K562 (cell line): ENCODE measurements at regions not wholly inside any gene's neighbourhood (a gene's known extent, or its start where the extent isn't known, plus 50 kb on each side); places are given as distances from the start of the nearest gene placed in this dataset.

Experiments used
- ATF3 ChIP-seq, 2 experiments: fragments of 450-650 bp in 1 of 2; sonication (generic) in 1 of 2; formaldehyde crosslinking in 1 of 2; IDR thresholded peaks in 1 of 2; conservative IDR thresholded peaks in 1 of 2; 2 replicates each; pipeline versions ENCODE4 v1.6.1 to v1.8.1; 2016 to 2023; ENCODE audit warnings: mild to moderate bottlenecking in 2 of 2, moderate library complexity in 2 of 2, inconsistent platforms in 1 of 2, missing genetic modification reagents in 1 of 2
- HLTF ChIP-seq: fragments of 450-650 bp; IDR thresholded peaks from 2 replicates; pipeline ENCODE4 v1.6.1; 2016
- MLLT1 ChIP-seq, 2 experiments: fragments of 450-650 bp; IDR thresholded peaks; 2 replicates each; pipeline ENCODE4 v1.6.1; 2016
- NFE2L1 ChIP-seq: fragments of 450-650 bp; IDR thresholded peaks from 2 replicates; pipeline ENCODE4 v1.6.1; 2016; ENCODE audit warnings: missing genetic modification characterization, low read depth, mild to moderate bottlenecking, missing compliant biosample characterization, moderate library complexity, borderline replicate concordance
- PHTF2 ChIP-seq: fragments of 250-450 bp; sonication (Bioruptor Pico); IDR thresholded peaks from 2 replicates; pipeline ENCODE4 v1.5.0; 2021; ENCODE audit warnings: mild to moderate bottlenecking
- PKNOX1 ChIP-seq: fragments of 450-650 bp; IDR thresholded peaks from 2 replicates; pipeline ENCODE4 v1.6.1; 2016
- PML ChIP-seq: IDR thresholded peaks from 2 replicates; pipeline ENCODE4 v1.6.1; 2012; ENCODE audit warnings: low read length, inconsistent platforms
- POLR2G ChIP-seq: fragments of 200-400 bp; formaldehyde crosslinking; IDR thresholded peaks from 2 replicates; pipeline ENCODE4 v1.6.1; 2017; ENCODE audit warnings: low read depth, mild to moderate bottlenecking, antibody characterized with exemption, low read length, moderate library complexity
- STAG1 ChIP-seq: sonication (generic); formaldehyde crosslinking; IDR thresholded peaks from 2 replicates; pipeline ENCODE4 v1.5.0; 2020; ENCODE audit warnings: missing genetic modification reagents, borderline replicate concordance
- TSC22D4 ChIP-seq: fragments of 450-650 bp; IDR thresholded peaks from 2 replicates; pipeline ENCODE4 v1.6.1; 2016; ENCODE audit warnings: missing genetic modification characterization, missing biosample characterization, control low read depth
- XRCC3 ChIP-seq: fragments of 450-650 bp; IDR thresholded peaks from 2 replicates; pipeline ENCODE4 v1.6.1; 2017; ENCODE audit warnings: mild to moderate bottlenecking, moderate library complexity
- XRCC5 ChIP-seq: fragments of 200-400 bp; formaldehyde crosslinking; IDR thresholded peaks from 2 replicates; pipeline ENCODE4 v1.6.1; 2017; ENCODE audit warnings: low read depth, mild to moderate bottlenecking, low read length
- YY1 ChIP-seq, 3 experiments: IDR thresholded peaks; 2 replicates each; pipeline ENCODE4 v1.6.1; 2011; ENCODE audit warnings: low read length in 2 of 3, mild to moderate bottlenecking in 2 of 3, moderate library complexity in 2 of 3, borderline replicate concordance in 1 of 3, control low read depth in 1 of 3, low read depth in 1 of 3; ENCODE audit not compliant: insufficient read depth in 3 of 3, insufficient replicate concordance in 2 of 3, control insufficient read depth in 1 of 3, insufficient read length in 1 of 3; ENCODE audit errors: extremely low read depth in 1 of 3
- ZNF133 ChIP-seq: fragments of 250-450 bp; sonication (Bioruptor Pico); IDR thresholded peaks from 2 replicates; pipeline ENCODE4 v1.4.0; 2020; ENCODE audit warnings: mild to moderate bottlenecking
- ZNF274 ChIP-seq: IDR thresholded peaks from 2 replicates; pipeline ENCODE4 v1.6.1; 2011; ENCODE audit warnings: low read depth, mild to moderate bottlenecking, low read length, moderate library complexity, borderline replicate concordance
- ZNF436 ChIP-seq: fragments of 250-450, 450-650 bp; sonication (Bioruptor Pico); formaldehyde crosslinking; IDR thresholded peaks from 2 replicates; pipeline ENCODE4 v1.7.0; 2020; ENCODE audit warnings: mild to moderate bottlenecking
- ZNF609 ChIP-seq: sonication (generic); formaldehyde crosslinking; IDR thresholded peaks from 2 replicates; pipeline ENCODE4 v1.8.1; 2023; ENCODE audit warnings: missing genetic modification reagents, mild to moderate bottlenecking, borderline replicate concordance
- ZNF780A ChIP-seq: fragments of 250-450 bp; sonication (Bioruptor Pico); IDR thresholded peaks from 2 replicates; pipeline ENCODE4 v1.5.0; 2021; ENCODE audit warnings: mild to moderate bottlenecking
- ZNF785 ChIP-seq: fragments of 250-450 bp; sonication (Bioruptor Pico); IDR thresholded peaks from 2 replicates; pipeline ENCODE4 v1.4.0; 2020; ENCODE audit warnings: mild to moderate bottlenecking

GRCh38 chr10:21173802-21174714 is 276.9 kb upstream of the NEBL start (continued):
- TF ChIP-seq POLR2G (peak; percentile 74), TSC22D4 (no peak), ZNF780A (no peak), XRCC5 (no peak), PML (no peak), YY1 (IDR thresholded peaks at IDR 0.05; ENCODE audit: borderline replicate concordance in 1 of 3, control insufficient read depth in 1 of 3, extremely low read depth in 1 of 3, insufficient read depth in 3 of 3, insufficient read length in 1 of 3, insufficient replicate concordance in 2 of 3, low read depth in 1 of 3, low read length in 2 of 3) (no peak), ZNF436 (CRISPR knock-in tag) (no peak), PHTF2 (CRISPR knock-in tag) (no peak), ZNF274 (no peak), MLLT1 (IDR thresholded peaks at IDR 0.05) (no peak), HLTF (no peak), ATF3 (IDR thresholded peaks at IDR 0.05) (peak; percentile 41), ATF3 (CRISPR knock-in tag; conservative IDR thresholded peaks at IDR 0.05) (no peak), XRCC3 (no peak), NFE2L1 (tag) (no peak), ZNF609 (no peak), ZNF133 (CRISPR knock-in tag) (no peak), PKNOX1 (peak; percentile 50; the same call in 1 of the 2 replicates), ZNF785 (no peak), STAG1 (CRISPR knock-in tag) (no peak)
